HCT116 (cell line): ENCODE measurements at regions not wholly inside any gene's neighbourhood (a gene's known extent, or its start where the extent isn't known, plus 50 kb on each side); places are given as distances from the start of the nearest gene placed in this dataset.

Experiments used
- ATAC-seq: fragments of 200-7000 bp; cut with Tn5 transposase; 2 replicates; pipeline ENCODE4 v1.9.1; 2020; ENCODE audit warnings: mild to moderate bottlenecking, moderate library complexity
- BruUV-seq: library from RNA; stranded (reverse); fragments of 400-500 nt; replicated peaks from 2 replicates; lab custom pipeline; 2021; lab: Mats Ljungman, UMichigan
- CTCF ChIA-PET: fragments of 300-600 bp; sonication (Branson Sonifier 250); formaldehyde crosslinking; loops from one replicate; lab custom pipeline; 2021; ENCODE audit warnings: antibody characterized with exemption; lab: Charles Lee
- POLR2A ChIA-PET: fragments of 300-600, 350-600 bp; sonication (Branson Sonifier 250); formaldehyde crosslinking; loops from one replicate; lab custom pipeline; 2021; ENCODE audit warnings: antibody characterized with exemption; lab: Charles Lee
- RAD21 ChIA-PET, 2 experiments: fragments of 300-600 bp; sonication (Branson Sonifier 250); formaldehyde crosslinking; loops; one replicate each; lab custom pipeline; 2023; ENCODE audit warnings: low total read pairs in 2 of 2; ENCODE audit not compliant: uncharacterized antibody in 2 of 2, unreplicated experiment in 2 of 2, low non-redundant PET in 1 of 2; lab: Charles Lee
- DNase-seq: peaks from one replicate; pipeline ENCODE4 v3.0.0-alpha.2; 2010; ENCODE audit warnings: low read depth, low spot score
- H2AFZ ChIP-seq: fragments of 200-600 bp; shearing (Covaris generic), sonication (generic); 2 replicates; pipeline ENCODE4 v1.6.1; 2017; ENCODE audit warnings: low read depth, mixed run types, mixed read lengths, antibody characterized with exemption, low read length; ENCODE audit not compliant: poor library complexity, severe bottlenecking
- H3K27ac ChIP-seq: 2 replicates; pipeline ENCODE4 v1.5.1; 2012; ENCODE audit warnings: low read depth, low read length
- H3K27me3 ChIP-seq: fragments of 200-600 bp; sonication (generic); 2 replicates; pipeline ENCODE4 v1.6.1; 2016; ENCODE audit warnings: mixed run types, low read length, mixed read lengths; ENCODE audit not compliant: insufficient read depth
- H3K36me3 ChIP-seq, 2 experiments: fragments of 200-500 bp in 1 of 2; fragments of 200-600 bp in 1 of 2; sonication (Bioruptor generic) in 1 of 2; sonication (generic) in 1 of 2; 2 replicates each; pipeline versions ENCODE4 v1.5.1 to v1.6.1; 2014 to 2016; ENCODE audit warnings: low read length in 2 of 2, inconsistent platforms in 1 of 2, mixed read lengths in 1 of 2, mixed run types in 1 of 2; ENCODE audit not compliant: insufficient read depth in 2 of 2, control insufficient read depth in 1 of 2
- H3K4me1 ChIP-seq, 2 experiments: fragments of 200-600 bp in 1 of 2; sonication (generic) in 1 of 2; 2 replicates each; pipeline versions ENCODE4 v1.5.1 to v1.6.1; 2012 to 2017; ENCODE audit warnings: low read length in 2 of 2, inconsistent platforms in 1 of 2, mild to moderate bottlenecking in 1 of 2, mixed read lengths in 1 of 2, mixed run types in 1 of 2, moderate library complexity in 1 of 2; ENCODE audit not compliant: insufficient read depth in 2 of 2, control insufficient read depth in 1 of 2
- H3K4me2 ChIP-seq: fragments of 200-600 bp; sonication (generic); 2 replicates; pipeline ENCODE4 v1.6.1; 2017; ENCODE audit warnings: mixed run types, low read length, mixed read lengths
- H3K4me3 ChIP-seq, 2 experiments: fragments of 200-600 bp in 1 of 2; sonication (generic) in 1 of 2; replicated peaks in 1 of 2; 2 replicates each; pipeline ENCODE4 v1.5.1; 2011 to 2016; ENCODE audit warnings: low read length in 2 of 2, control low read depth in 1 of 2, low read depth in 1 of 2, mild to moderate bottlenecking in 1 of 2, mixed read lengths in 1 of 2, mixed run types in 1 of 2
- H3K79me2 ChIP-seq: fragments of 200-600 bp; sonication (generic); 2 replicates; pipeline ENCODE4 v1.6.1; 2017; ENCODE audit warnings: mild to moderate bottlenecking, mixed run types, low read length, moderate library complexity, mixed read lengths; ENCODE audit not compliant: insufficient read depth
- H3K9ac ChIP-seq: fragments of 200-600 bp; sonication (generic); 2 replicates; pipeline ENCODE4 v1.6.1; 2016; ENCODE audit warnings: low read length, mixed read lengths
- H3K9me2 ChIP-seq: fragments of 200-600 bp; sonication (generic), shearing (Covaris generic); 2 replicates; pipeline ENCODE4 v1.6.1; 2017; ENCODE audit warnings: mixed run types, mild to moderate bottlenecking, moderate library complexity; ENCODE audit not compliant: insufficient read depth
- H3K9me3 ChIP-seq, 2 experiments: fragments of 200-500 bp in 1 of 2; fragments of 200-600 bp in 1 of 2; sonication (Bioruptor generic) in 1 of 2; sonication (generic) in 1 of 2; 2 replicates each; pipeline ENCODE4 v1.6.1; 2014 to 2017; ENCODE audit warnings: low read length in 2 of 2, mixed read lengths in 2 of 2, inconsistent platforms in 1 of 2, low read depth in 1 of 2, mild to moderate bottlenecking in 1 of 2, mixed run types in 1 of 2, moderate library complexity in 1 of 2; ENCODE audit not compliant: control insufficient read depth in 1 of 2, insufficient read depth in 1 of 2
- H4K20me1 ChIP-seq: fragments of 200-600 bp; sonication (generic), shearing (Covaris generic); 2 replicates; pipeline ENCODE4 v1.6.1; 2017; ENCODE audit warnings: mixed run types, mild to moderate bottlenecking, moderate library complexity; ENCODE audit not compliant: insufficient read depth
- ELF1 ChIP-seq: IDR thresholded peaks from 2 replicates; pipeline ENCODE4 v1.6.1; 2012; ENCODE audit warnings: low read depth, borderline replicate concordance
- EZH2 ChIP-seq: fragments of 200-600 bp; sonication (generic); IDR thresholded peaks from 2 replicates; pipeline ENCODE4 v1.6.1; 2017; ENCODE audit warnings: antibody characterized with exemption, mixed run types
- YY1 ChIP-seq: IDR thresholded peaks from 2 replicates; pipeline ENCODE4 v1.6.1; 2011; ENCODE audit warnings: low read length, low read depth, moderate library complexity, mild to moderate bottlenecking; ENCODE audit not compliant: insufficient replicate concordance; ENCODE audit errors: extremely low read depth
- intact Hi-C: fragments of 100-400 bp; cut with micrococcal nuclease; formaldehyde crosslinking; loops from 2 replicates; pipeline ENCODE4 v1.10.0; 2022
- TF ChIP-seq, protein P1 (sequence below): IDR thresholded peaks from 2 replicates; pipeline ENCODE4 v1.6.1; 2012
- TF ChIP-seq, protein P2 (sequence below): IDR thresholded peaks from 2 replicates; pipeline ENCODE4 v1.6.1; 2012

DNA sequence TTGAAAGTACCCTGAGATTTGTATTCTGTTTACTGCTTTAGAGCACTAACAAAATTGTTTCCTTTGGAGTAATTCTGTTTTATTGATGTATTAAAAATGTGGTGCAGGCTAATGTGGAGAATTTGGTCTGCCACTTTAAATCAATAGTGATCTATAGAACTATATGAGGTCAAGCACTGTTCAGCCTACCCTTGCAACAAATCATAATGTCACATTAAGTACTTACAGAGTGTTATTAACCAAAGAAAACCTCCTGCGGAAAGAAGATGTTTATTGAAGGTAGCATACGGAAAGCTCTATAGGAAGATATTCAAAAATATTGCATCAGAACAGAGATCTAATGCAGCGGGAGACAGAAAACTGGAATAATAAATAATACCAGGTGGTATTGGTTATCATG, 865.0 kb upstream of the TYRP1 start:
- no peaks in the 10 kb centered on the region for H3K9me2 ChIP-seq
- H3K79me2 ChIP-seq: no peaks in the 10 kb centered on the region
- no peaks in the 10 kb centered on the region for H3K36me3 ChIP-seq
- no peak overlapping the region for H2AFZ ChIP-seq
- ATAC-seq (no peak), DNase-seq (no peak)
- no peak overlapping the region for H3K4me3 ChIP-seq
- no peak overlapping the region for H3K27ac ChIP-seq
- no peaks in the 10 kb centered on the region for H3K4me1 ChIP-seq
- no peaks in the 10 kb centered on the region for H4K20me1 ChIP-seq
- no peak overlapping the region for H3K9ac ChIP-seq
- ChIA-PET POLR2A (no interaction called here), CTCF (no interaction called here), RAD21 (no interaction called here)
- H3K27me3 ChIP-seq: no peaks in the 10 kb centered on the region
- no peak for TF ChIP-seq YY1
- TF ChIP-seq EZH2: no peak
- H3K4me2 ChIP-seq: no peak overlapping the region
- no TSS peak for BruUV-seq
- H3K9me3 ChIP-seq: peaks cover 4% of the 10 kb centered on the region in 2 experiments; a peak in 2 of 4 replicates
- intact Hi-C loops: no loop called here

DNA sequence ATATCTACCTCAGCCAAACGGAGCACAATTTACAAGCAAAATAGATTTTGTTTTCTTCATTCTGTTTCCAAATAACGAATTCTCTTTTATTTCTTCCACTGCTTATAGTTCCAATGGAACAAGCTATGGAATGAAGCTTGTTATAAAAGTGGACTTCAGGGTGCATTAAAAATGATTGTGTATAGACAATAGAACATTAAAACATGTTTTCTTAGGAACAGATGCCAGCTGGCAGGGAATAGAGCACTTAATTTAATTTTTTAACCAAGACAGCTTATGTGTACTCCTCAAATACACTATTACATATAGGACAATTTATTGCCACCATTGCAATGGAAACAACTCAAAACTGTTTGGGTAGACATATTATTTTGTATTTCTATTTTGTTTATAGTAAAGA, 860.1 kb upstream of the TYRP1 start:
- BruUV-seq: no TSS peak
- Histone ChIP-seq H3K9me2 (no peaks in the 10 kb centered on the region), H3K4me2 (no peak overlapping the region), H3K9ac (no peak overlapping the region), H3K27ac (no peak overlapping the region), H3K4me1 (no peaks in the 10 kb centered on the region), H3K79me2 (no peaks in the 10 kb centered on the region), H4K20me1 (no peaks in the 10 kb centered on the region)
- DNase-seq: no peak
- POLR2A ChIA-PET: no interaction called here
- CTCF ChIA-PET: no interaction called here
- intact Hi-C loops: no loop called here
- TF ChIP-seq, protein P1, sequence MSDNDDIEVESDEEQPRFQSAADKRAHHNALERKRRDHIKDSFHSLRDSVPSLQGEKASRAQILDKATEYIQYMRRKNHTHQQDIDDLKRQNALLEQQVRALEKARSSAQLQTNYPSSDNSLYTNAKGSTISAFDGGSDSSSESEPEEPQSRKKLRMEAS: no peak
- no peak for TF ChIP-seq ELF1
- TF ChIP-seq, protein P2, sequence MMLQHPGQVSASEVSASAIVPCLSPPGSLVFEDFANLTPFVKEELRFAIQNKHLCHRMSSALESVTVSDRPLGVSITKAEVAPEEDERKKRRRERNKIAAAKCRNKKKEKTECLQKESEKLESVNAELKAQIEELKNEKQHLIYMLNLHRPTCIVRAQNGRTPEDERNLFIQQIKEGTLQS: no peak
- TF ChIP-seq, all 23 proteins: peak for 0
- H3K36me3 ChIP-seq: no peaks in the 10 kb centered on the region
- no peak overlapping the region for H3K4me3 ChIP-seq
- no peak for ATAC-seq
- H3K27me3 ChIP-seq: no peaks in the 10 kb centered on the region
- H2AFZ ChIP-seq: no peak overlapping the region
- peaks cover 7 to 22% of the 10 kb centered on the region in 2 experiments; a peak in 2 of 4 replicates for H3K9me3 ChIP-seq
- RAD21 ChIA-PET: no interaction called here
